T47D (cell line): ENCODE measurements at regions not wholly inside any gene's neighbourhood (a gene's known extent, or its start where the extent isn't known, plus 50 kb on each side); places are given as distances from the start of the nearest gene placed in this dataset.

Experiments
- DNase-seq, 2 experiments: peaks; one replicate each; pipeline versions ENCODE4 v3.0.0 to v3.0.0-alpha.2; 2011 to 2012; ENCODE audit warnings: low read depth in 1 of 2, low spot score in 1 of 2
- JUND ChIP-seq: IDR thresholded peaks from 2 replicates; pipeline ENCODE4 v1.6.1; 2012; ENCODE audit warnings: low read depth
- in situ Hi-C: cut with HindIII; loops from 2 replicates; pipeline ENCODE4 v1.10.0; 2016; ENCODE audit warnings: low sequenced_read_pairs, low pct_unique_long_range_greater_than_20kb

GRCh38 chr4:184968366-184968765, 49.9 kb upstream of the HELT start:
- DNase-seq, result no peak
- TF ChIP-seq JUND, result no peak
- in situ Hi-C loops, result no loop called here
